ENCODE measurements at regions not wholly inside any gene's neighbourhood (a gene's known extent, or its start where the extent isn't known, plus 50 kb on each side); places are given as distances from the start of the nearest gene placed in this dataset.

GRCh38 chr2:67783026-67783425, 279.8 kb downstream of the C1D start:
- TF ChIP-seq CTCF (IDR thresholded peaks at IDR 0.05; ENCODE audit: borderline replicate concordance, insufficient read depth, low read depth, low read length): no peak
- no peak overlapping the region for H3K4me3 ChIP-seq (ENCODE audit: low read depth, low read length)

GRCh38 chr2:67790622-67791021, 272.2 kb downstream of the C1D start:
- no peak for TF ChIP-seq CTCF (IDR thresholded peaks at IDR 0.05; ENCODE audit: borderline replicate concordance, insufficient read depth, low read depth, low read length)
- H3K4me3 ChIP-seq (ENCODE audit: low read depth, low read length): no peak overlapping the region

GRCh38 chr2:67792191-67792590, 270.6 kb downstream of the C1D start:
- TF ChIP-seq CTCF (IDR thresholded peaks at IDR 0.05; ENCODE audit: borderline replicate concordance, insufficient read depth, low read depth, low read length): no peak
- H3K4me3 ChIP-seq (ENCODE audit: low read depth, low read length): no peak overlapping the region

GRCh38 chr2:67792681-67793091, 270.1 kb downstream of the C1D start:
- no peak for TF ChIP-seq CTCF (IDR thresholded peaks at IDR 0.05; ENCODE audit: borderline replicate concordance, insufficient read depth, low read depth, low read length)
- H3K4me3 ChIP-seq (ENCODE audit: low read depth, low read length): no peak overlapping the region

GRCh38 chr2:67797801-67798540, 264.8 kb downstream of the C1D start:
- H3K4me3 ChIP-seq (ENCODE audit: low read depth, low read length): no peak overlapping the region
- no peak for TF ChIP-seq CTCF (IDR thresholded peaks at IDR 0.05; ENCODE audit: borderline replicate concordance, insufficient read depth, low read depth, low read length)

GRCh38 chr2:67798541-67799160, 264.2 kb downstream of the C1D start:
- no peak overlapping the region for H3K4me3 ChIP-seq (ENCODE audit: low read depth, low read length)
- no peak for TF ChIP-seq CTCF (IDR thresholded peaks at IDR 0.05; ENCODE audit: borderline replicate concordance, insufficient read depth, low read depth, low read length)

- no peak for TF ChIP-seq CTCF (IDR thresholded peaks at IDR 0.05; ENCODE audit: borderline replicate concordance, insufficient read depth, low read depth, low read length)
- H3K4me3 ChIP-seq (ENCODE audit: low read depth, low read length): no peak overlapping the region
Measured at GRCh38 chr2:67799886-67800285, 262.9 kb downstream of the C1D start.
